GM23338 (cell line): ENCODE measurements at regions not wholly inside any gene's neighbourhood (a gene's known extent, or its start where the extent isn't known, plus 50 kb on each side); places are given as distances from the start of the nearest gene placed in this dataset.
A peak's percentile ranks its signal among the peaks of the same experiment; 100 is the strongest.

ENCODE experiments used
- ATAC-seq: fragments of 200-7000 bp; cut with Tn5 transposase; 3 replicates; pipeline ENCODE4 v1.9.1; 2020
- DNase-seq: peaks from one replicate; pipeline ENCODE4 v3.0.0-alpha.2; 2015; ENCODE audit warnings: low spot score
- H2AFZ ChIP-seq: fragments of 200-600 bp; sonication (generic); 2 replicates; pipeline ENCODE4 v1.8.0; 2016; ENCODE audit warnings: antibody characterized with exemption, mild to moderate bottlenecking, moderate library complexity
- H3F3A ChIP-seq: fragments of 200-600 bp; sonication (generic); replicated peaks from 2 replicates; pipeline ENCODE4 v1.8.0; 2017; ENCODE audit warnings: antibody characterized with exemption, mixed run types, low read depth
- H3K27ac ChIP-seq: fragments of 200-600 bp; sonication (generic); 2 replicates; pipeline ENCODE4 v1.6.1; 2016; ENCODE audit warnings: low read depth
- H3K27me3 ChIP-seq: fragments of 200-600 bp; sonication (generic); 2 replicates; pipeline ENCODE4 v1.8.0; 2016; ENCODE audit warnings: mild to moderate bottlenecking, mixed run types, moderate library complexity; ENCODE audit not compliant: insufficient read depth
- H3K36me3 ChIP-seq: fragments of 200-600 bp; sonication (generic); 2 replicates; pipeline ENCODE4 v1.8.0; 2016; ENCODE audit warnings: mild to moderate bottlenecking; ENCODE audit not compliant: insufficient read depth
- H3K4me1 ChIP-seq: fragments of 200-600 bp; sonication (generic); 2 replicates; pipeline ENCODE4 v1.8.0; 2016; ENCODE audit warnings: mild to moderate bottlenecking, moderate library complexity; ENCODE audit not compliant: insufficient read depth
- H3K4me2 ChIP-seq: fragments of 200-600 bp; sonication (generic); 2 replicates; pipeline ENCODE4 v1.7.1; 2017; ENCODE audit warnings: mixed run types
- H3K4me3 ChIP-seq: fragments of 200-600 bp; sonication (generic); 2 replicates; pipeline ENCODE4 v1.6.1; 2016; ENCODE audit warnings: mixed run types
- H3K79me2 ChIP-seq: fragments of 200-600 bp; sonication (generic); replicated peaks from 2 replicates; pipeline ENCODE4 v1.8.0; 2017; ENCODE audit warnings: mild to moderate bottlenecking; ENCODE audit not compliant: insufficient read depth
- H3K9me2 ChIP-seq: fragments of 200-600 bp; sonication (generic); 2 replicates; pipeline ENCODE4 v1.8.0; 2017; ENCODE audit not compliant: insufficient read depth
- H4K20me1 ChIP-seq: fragments of 200-600 bp; sonication (generic); replicated peaks from 2 replicates; pipeline ENCODE4 v1.8.0; 2017; ENCODE audit warnings: mild to moderate bottlenecking; ENCODE audit not compliant: insufficient read depth
- H3K27ac Mint-ChIP-seq: 2 replicates; pipeline ENCODE4 v1.8.0; 2020; ENCODE audit warnings: inconsistent platforms, mild to moderate bottlenecking, moderate library complexity, mixed read lengths
- H3K27me3 Mint-ChIP-seq: 3 replicates; pipeline ENCODE4 v1.8.0; 2022; ENCODE audit warnings: low read depth, mild to moderate bottlenecking, moderate library complexity, mixed read lengths, inconsistent platforms; ENCODE audit not compliant: insufficient read depth, poor library complexity
- H3K36me3 Mint-ChIP-seq: 3 replicates; pipeline ENCODE4 v1.8.0; 2021; ENCODE audit warnings: low read depth, mild to moderate bottlenecking, inconsistent platforms, moderate library complexity, mixed read lengths
- H3K4me1 Mint-ChIP-seq: 3 replicates; pipeline ENCODE4 v1.8.0; 2020; ENCODE audit warnings: mild to moderate bottlenecking, inconsistent platforms, mixed read lengths
- H3K4me3 Mint-ChIP-seq: 3 replicates; pipeline ENCODE4 v1.8.0; 2021; ENCODE audit warnings: moderate library complexity, mild to moderate bottlenecking, inconsistent platforms, mixed read lengths
- H3K9me3 Mint-ChIP-seq: 3 replicates; pipeline ENCODE4 v1.8.0; 2020; ENCODE audit warnings: moderate library complexity, mild to moderate bottlenecking, inconsistent platforms, mixed read lengths
- EZH2 ChIP-seq: fragments of 200-600 bp; sonication (generic); IDR thresholded peaks from one replicate; pipeline ENCODE4 v1.8.0; 2017; ENCODE audit warnings: antibody characterized with exemption, mild to moderate bottlenecking, low read depth; ENCODE audit not compliant: unreplicated experiment
- EZH2phosphoT487 ChIP-seq: fragments of 200-600 bp; sonication (generic); IDR thresholded peaks from one replicate; pipeline ENCODE4 v1.8.1; 2018; ENCODE audit warnings: antibody characterized with exemption; ENCODE audit not compliant: unreplicated experiment
- JUNB ChIP-seq: IDR thresholded peaks from one replicate; pipeline ENCODE4 v1.6.1; 2016; ENCODE audit warnings: antibody characterized with exemption; ENCODE audit not compliant: unreplicated experiment
- POLR2AphosphoS5 ChIP-seq: IDR thresholded peaks from 2 replicates; pipeline ENCODE4 v1.6.1; 2016; ENCODE audit warnings: antibody characterized with exemption, low read depth
- REST ChIP-seq: IDR thresholded peaks from one replicate; pipeline ENCODE4 v1.6.1; 2018; ENCODE audit warnings: antibody characterized with exemption; ENCODE audit not compliant: unreplicated experiment
- STAT1 ChIP-seq: IDR thresholded peaks from one replicate; pipeline ENCODE4 v1.6.1; 2016; ENCODE audit warnings: antibody characterized with exemption; ENCODE audit not compliant: unreplicated experiment
- ZNF114 ChIP-seq: fragments of 250-450 bp; sonication (Bioruptor Pico); IDR thresholded peaks from 2 replicates; pipeline ENCODE4 v1.5.0; 2020; ENCODE audit warnings: mild to moderate bottlenecking, moderate library complexity
- ZNF331 ChIP-seq: fragments of 250-450 bp; sonication (Bioruptor Pico); IDR thresholded peaks from 2 replicates; pipeline ENCODE4 v1.5.0; 2020; ENCODE audit warnings: low read depth, mild to moderate bottlenecking, moderate library complexity
- TF ChIP-seq, protein P1 (sequence below): IDR thresholded peaks from 2 replicates; pipeline ENCODE4 v1.6.1; 2016; ENCODE audit warnings: antibody characterized with exemption

DNA sequence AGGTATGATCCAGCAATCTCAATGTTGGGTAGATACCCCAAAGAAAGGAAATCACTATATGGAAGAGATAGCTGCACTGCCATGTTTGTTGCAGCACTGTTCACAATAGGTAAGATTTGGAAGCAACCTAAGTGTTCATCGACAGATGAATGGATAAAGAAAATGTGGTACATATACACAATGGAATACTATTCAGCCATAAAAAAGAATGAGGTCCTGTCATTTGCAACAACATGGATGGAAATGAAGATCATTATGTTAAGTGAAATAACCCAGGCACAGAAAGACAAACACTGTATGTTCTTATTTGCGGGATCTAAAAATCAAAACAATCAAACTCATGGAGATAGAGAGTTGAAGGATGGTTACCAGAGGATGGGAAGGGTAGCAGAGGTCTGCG lies 372.4 kb upstream of the SPRED2 start:
- no peak overlapping the region for H2AFZ ChIP-seq
- no peaks in the 10 kb centered on the region for H3K36me3 Mint-ChIP-seq
- no peaks in the 10 kb centered on the region for H3K9me2 ChIP-seq
- DNase-seq: no peak
- no peaks in the 10 kb centered on the region for H4K20me1 ChIP-seq
- H3K36me3 ChIP-seq: no peaks in the 10 kb centered on the region
- no peaks in the 10 kb centered on the region for H3K4me1 ChIP-seq
- H3K79me2 ChIP-seq: no peaks in the 10 kb centered on the region
- H3K4me2 ChIP-seq: no peak overlapping the region
- H3K27me3 ChIP-seq: no peaks in the 10 kb centered on the region
- H3K4me1 Mint-ChIP-seq: no peaks in the 10 kb centered on the region
- H3K27me3 Mint-ChIP-seq: peaks cover 7% of the 10 kb centered on the region
- H3K27ac ChIP-seq: no peak overlapping the region
- H3K4me3 Mint-ChIP-seq: no peak overlapping the region
- no peak overlapping the region for H3K4me3 ChIP-seq
- H3K27ac Mint-ChIP-seq: no peak overlapping the region
- ATAC-seq: no peak
- no peaks in the 10 kb centered on the region for H3F3A ChIP-seq
- no peak for TF ChIP-seq ZNF331 (CRISPR knock-in tag)
- no peak for TF ChIP-seq REST
- TF ChIP-seq, protein P1, sequence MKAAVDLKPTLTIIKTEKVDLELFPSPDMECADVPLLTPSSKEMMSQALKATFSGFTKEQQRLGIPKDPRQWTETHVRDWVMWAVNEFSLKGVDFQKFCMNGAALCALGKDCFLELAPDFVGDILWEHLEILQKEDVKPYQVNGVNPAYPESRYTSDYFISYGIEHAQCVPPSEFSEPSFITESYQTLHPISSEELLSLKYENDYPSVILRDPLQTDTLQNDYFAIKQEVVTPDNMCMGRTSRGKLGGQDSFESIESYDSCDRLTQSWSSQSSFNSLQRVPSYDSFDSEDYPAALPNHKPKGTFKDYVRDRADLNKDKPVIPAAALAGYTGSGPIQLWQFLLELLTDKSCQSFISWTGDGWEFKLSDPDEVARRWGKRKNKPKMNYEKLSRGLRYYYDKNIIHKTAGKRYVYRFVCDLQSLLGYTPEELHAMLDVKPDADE: no peak
- TF ChIP-seq POLR2AphosphoS5: no peak
- TF ChIP-seq EZH2phosphoT487: no peak
- H3K9me3 Mint-ChIP-seq: peaks cover 9% of the 10 kb centered on the region

DNA sequence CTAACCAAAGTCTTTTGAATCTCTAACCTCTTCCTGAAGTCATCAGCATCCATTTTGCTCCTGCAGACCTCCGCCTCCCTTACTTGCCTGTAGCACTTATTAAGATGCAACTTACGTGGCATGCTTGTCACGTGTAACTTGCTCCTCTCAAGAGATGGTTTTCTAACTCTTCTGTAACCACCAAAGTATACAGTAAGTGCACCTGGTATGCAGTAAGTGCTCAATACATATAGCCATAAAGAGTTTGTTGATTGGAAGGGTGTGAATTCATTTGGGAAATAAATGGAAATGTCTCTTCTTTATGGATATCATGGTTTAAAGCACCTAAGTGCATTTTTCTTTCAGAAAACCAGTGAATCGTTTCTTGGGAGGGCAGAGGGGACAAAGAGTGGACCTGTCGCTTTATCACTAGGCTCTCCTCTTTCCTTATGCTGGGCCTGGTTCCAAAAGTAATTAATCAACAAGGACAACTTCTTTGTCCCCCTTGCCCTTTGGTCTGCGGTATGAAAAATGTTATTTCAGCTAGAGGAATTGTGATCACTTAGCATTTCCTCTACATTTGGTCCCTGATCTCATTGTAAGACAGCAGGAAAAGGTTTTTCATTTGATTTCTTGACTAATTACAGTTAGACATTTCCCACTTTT lies 370.0 kb upstream of the SPRED2 start:
- H3K4me3 Mint-ChIP-seq: no peak overlapping the region
- H3K36me3 Mint-ChIP-seq: no peaks in the 10 kb centered on the region
- Histone ChIP-seq H3K27ac (no peak overlapping the region), H4K20me1 (no peaks in the 10 kb centered on the region), H3K79me2 (no peaks in the 10 kb centered on the region), H3K36me3 (no peaks in the 10 kb centered on the region), H3K4me2 (no peak overlapping the region), H3K4me1 (no peaks in the 10 kb centered on the region), H3F3A (no peaks in the 10 kb centered on the region), H2AFZ (peak overlapping the region; percentile 2; the same call in 1 of the 2 replicates), H3K27me3 (no peaks in the 10 kb centered on the region), H3K9me2 (no peaks in the 10 kb centered on the region), H3K4me3 (no peak overlapping the region)
- H3K27me3 Mint-ChIP-seq: peaks cover 7% of the 10 kb centered on the region
- no peaks in the 10 kb centered on the region for H3K4me1 Mint-ChIP-seq
- no peak overlapping the region for H3K27ac Mint-ChIP-seq
- no peak for DNase-seq
- ATAC-seq: no peak
- peaks cover 4% of the 10 kb centered on the region; the same call in 1 of the 3 replicates for H3K9me3 Mint-ChIP-seq
- TF ChIP-seq ZNF331 (CRISPR knock-in tag): no peak
- no peak for TF ChIP-seq REST
- TF ChIP-seq JUNB: no peak
- no peak for TF ChIP-seq POLR2AphosphoS5
- no peak for TF ChIP-seq EZH2phosphoT487
- TF ChIP-seq EZH2: no peak
- TF ChIP-seq, protein P1: no peak
- TF ChIP-seq ZNF114 (CRISPR knock-in tag): no peak
- TF ChIP-seq STAT1: no peak
